Right ventricle myocardium superior (tissue), 1 donor: ENCODE measurements at regions not wholly inside any gene's neighbourhood (a gene's known extent, or its start where the extent isn't known, plus 50 kb on each side); places are given as distances from the start of the nearest gene placed in this dataset.

Experiments used
- ATAC-seq: fragments of 200-7000 bp; cut with Tn5 transposase; one replicate; pipeline ENCODE4 v1.9.1; 2020; ENCODE audit warnings: mild to moderate bottlenecking; ENCODE audit not compliant: poor library complexity
- DNase-seq: peaks from one replicate; pipeline ENCODE4 v3.0.0-alpha.2; 2020
- intact Hi-C: fragments of 100-400 bp; cut with DNase I; formaldehyde crosslinking; loops from one replicate; pipeline ENCODE4 v1.11.2; 2022
- donor health status: DM: no; HTN: yes; CAD: no; lungs with severe emphysema.

- DNase-seq: no peak
- no peak for ATAC-seq
- intact Hi-C loops: no loop called here
These were observed 336.5 kb downstream of the FSCB start for GRCh38 chr14:44170556-44170955.

GRCh38 chr14:44170101-44170500, 337.0 kb downstream of the FSCB start:
- no peak for DNase-seq
- intact Hi-C loops: no loop called here
- ATAC-seq: no peak

GRCh38 chr14:44168566-44168965, 338.5 kb downstream of the FSCB start:
- intact Hi-C loops: no loop called here
- ATAC-seq (no peak), DNase-seq (no peak)

GRCh38 chr14:44166611-44167010, 340.5 kb downstream of the FSCB start:
- intact Hi-C loops: no loop called here
- DNase-seq (no peak), ATAC-seq (no peak)

GRCh38 chr14:44165936-44166335, 341.1 kb downstream of the FSCB start:
- DNase-seq: no peak
- intact Hi-C loops: no loop called here
- no peak for ATAC-seq

GRCh38 chr14:44165286-44165685, 341.8 kb downstream of the FSCB start:
- intact Hi-C loops: no loop called here
- no peak for DNase-seq
- ATAC-seq: no peak

- intact Hi-C loops: no loop called here
- ATAC-seq (no peak), DNase-seq (no peak)
These were observed 343.1 kb downstream of the FSCB start for GRCh38 chr14:44163946-44164345.

GRCh38 chr14:44162197-44162596, 344.9 kb downstream of the FSCB start:
- no peak for DNase-seq
- no peak for ATAC-seq
- intact Hi-C loops: no loop called here

GRCh38 chr14:44154874-44155273, 352.2 kb downstream of the FSCB start:
- DNase-seq: no peak
- intact Hi-C loops: no loop called here

GRCh38 chr14:44154446-44154845, 352.6 kb downstream of the FSCB start:
- ATAC-seq: no peak
- intact Hi-C loops: no loop called here
- no peak for DNase-seq

More at GRCh38 chr14:44154874-44155273, 352.2 kb downstream of the FSCB start:
- ATAC-seq: no peak

- intact Hi-C loops: no loop called here
- no peak for ATAC-seq
- no peak for DNase-seq
These were observed 355.8 kb downstream of the FSCB start for GRCh38 chr14:44151130-44151820.

- intact Hi-C loops: no loop called here
- DNase-seq (no peak), ATAC-seq (no peak)
These were observed 357.5 kb downstream of the FSCB start for GRCh38 chr14:44149597-44149996.

GRCh38 chr14:44142006-44142405, 365.1 kb downstream of the FSCB start:
- intact Hi-C loops: no loop called here
- no peak for ATAC-seq
- no peak for DNase-seq

- DNase-seq (no peak), ATAC-seq (no peak)
- intact Hi-C loops: no loop called here
These were observed 371.1 kb downstream of the FSCB start for GRCh38 chr14:44135972-44136371.

- ATAC-seq (no peak), DNase-seq (no peak)
- intact Hi-C loops: no loop called here
These were observed 375.2 kb downstream of the FSCB start for GRCh38 chr14:44131861-44132260.

- DNase-seq (no peak), ATAC-seq (no peak)
- intact Hi-C loops: no loop called here
These were observed 393.0 kb downstream of the FSCB start for GRCh38 chr14:44113769-44114730.

GRCh38 chr14:44112774-44113460, 394.2 kb downstream of the FSCB start:
- intact Hi-C loops: no loop called here
- DNase-seq (no peak), ATAC-seq (no peak)

GRCh38 chr14:44109036-44109435, 398.0 kb downstream of the FSCB start:
- ATAC-seq (no peak), DNase-seq (no peak)
- intact Hi-C loops: no loop called here

- intact Hi-C loops: no loop called here
- ATAC-seq (no peak), DNase-seq (no peak)
These were observed 398.5 kb downstream of the FSCB start for GRCh38 chr14:44108601-44109000.
